Tibial artery (tissue), 4 donors: ENCODE measurements at regions not wholly inside any gene's neighbourhood (a gene's known extent, or its start where the extent isn't known, plus 50 kb on each side); places are given as distances from the start of the nearest gene placed in this dataset.
"Not testable (repeated sequence)": the region's sequence is repeated elsewhere in the genome, so short reads cannot be mapped to it uniquely, and the experiment has no call there.

Source experiments
- DNase-seq, 2 donors: peaks; one replicate each; pipeline ENCODE4 v3.0.0-alpha.2; 2019
- H3K27ac ChIP-seq, 2 donors: fragments of 200-600 bp; sonication (generic) in 1 of 2; 1 replicate in 1 of 2; 2 replicates in 1 of 2; pipeline ENCODE4 v1.5.1; 2018 to 2019; ENCODE audit warnings: mild to moderate bottlenecking in 1 of 2
- H3K27me3 ChIP-seq, 2 donors: fragments of 200-600 bp; sonication (generic) in 1 of 2; one replicate each; pipeline versions ENCODE4 v1.5.1 to v1.6.0; 2016 to 2019
- H3K36me3 ChIP-seq, 3 donors: fragments of 200-600 bp; sonication (generic) in 2 of 3; one replicate each; pipeline ENCODE4 v1.5.1; 2016 to 2019; ENCODE audit warnings: mild to moderate bottlenecking in 2 of 3
- H3K4me1 ChIP-seq, 4 donors: fragments of 200-600 bp; sonication (generic) in 2 of 4; 1 replicate in 3 of 4; 2 replicates in 1 of 4; pipeline ENCODE4 v1.5.1; 2016 to 2019
- H3K4me3 ChIP-seq, 2 donors: fragments of 200-600 bp; sonication (generic) in 1 of 2; 1 replicate in 1 of 2; 2 replicates in 1 of 2; pipeline ENCODE4 v1.5.1; 2018 to 2019; ENCODE audit warnings: mild to moderate bottlenecking in 2 of 2
- H3K9me3 ChIP-seq, 3 donors: fragments of 200-600 bp; sonication (generic) in 1 of 3; one replicate each; pipeline ENCODE4 v1.5.1; 2016 to 2019
- intact Hi-C: fragments of 100-400 bp; cut with DNase I; formaldehyde crosslinking; loops from one replicate; pipeline ENCODE4 v1.15.0; 2023; ENCODE audit warnings: low total_unique reads
- TF ChIP-seq, protein P1 (sequence below), 2 experiments: fragments of 200-600 bp in 1 of 2; fragments of 450-650 bp in 1 of 2; IDR thresholded peaks; one replicate each; pipeline ENCODE4 v1.5.1; 2017 to 2019; ENCODE audit warnings: antibody characterized with exemption in 2 of 2, mild to moderate bottlenecking in 1 of 2, moderate library complexity in 1 of 2

DNA sequence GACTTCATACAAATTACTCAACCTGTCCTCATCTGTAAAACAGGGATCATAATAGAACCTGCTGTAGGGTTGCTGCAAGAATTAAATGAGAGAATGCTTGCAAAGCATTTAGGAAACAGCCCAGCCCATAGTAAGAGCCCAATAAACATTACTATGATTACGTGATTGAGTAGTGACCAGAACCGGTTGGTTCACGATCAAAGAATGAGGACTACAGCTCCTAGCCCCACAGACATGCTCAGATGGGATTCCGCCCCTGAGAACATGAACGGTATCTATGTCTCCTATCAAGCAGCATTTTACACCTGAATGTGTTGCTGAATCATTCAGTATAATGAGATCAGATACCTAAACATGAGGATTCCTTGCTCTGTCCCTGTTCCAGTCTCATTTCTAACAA lies 104.8 kb upstream of the ZNF648 start:
- Histone ChIP-seq H3K27me3 (no peaks in the 10 kb centered on the region), H3K4me1 (peaks cover 0 to 3% (median 2%) of the 10 kb centered on the region in 4 donors), H3K27ac (no peak overlapping the region), H3K4me3 (no peak overlapping the region), H3K9me3 (no peaks in the 10 kb centered on the region), H3K36me3 (no peaks in the 10 kb centered on the region)
- intact Hi-C loops: no loop called here
- TF ChIP-seq, protein P1, sequence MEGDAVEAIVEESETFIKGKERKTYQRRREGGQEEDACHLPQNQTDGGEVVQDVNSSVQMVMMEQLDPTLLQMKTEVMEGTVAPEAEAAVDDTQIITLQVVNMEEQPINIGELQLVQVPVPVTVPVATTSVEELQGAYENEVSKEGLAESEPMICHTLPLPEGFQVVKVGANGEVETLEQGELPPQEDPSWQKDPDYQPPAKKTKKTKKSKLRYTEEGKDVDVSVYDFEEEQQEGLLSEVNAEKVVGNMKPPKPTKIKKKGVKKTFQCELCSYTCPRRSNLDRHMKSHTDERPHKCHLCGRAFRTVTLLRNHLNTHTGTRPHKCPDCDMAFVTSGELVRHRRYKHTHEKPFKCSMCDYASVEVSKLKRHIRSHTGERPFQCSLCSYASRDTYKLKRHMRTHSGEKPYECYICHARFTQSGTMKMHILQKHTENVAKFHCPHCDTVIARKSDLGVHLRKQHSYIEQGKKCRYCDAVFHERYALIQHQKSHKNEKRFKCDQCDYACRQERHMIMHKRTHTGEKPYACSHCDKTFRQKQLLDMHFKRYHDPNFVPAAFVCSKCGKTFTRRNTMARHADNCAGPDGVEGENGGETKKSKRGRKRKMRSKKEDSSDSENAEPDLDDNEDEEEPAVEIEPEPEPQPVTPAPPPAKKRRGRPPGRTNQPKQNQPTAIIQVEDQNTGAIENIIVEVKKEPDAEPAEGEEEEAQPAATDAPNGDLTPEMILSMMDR (IDR thresholded peaks at IDR 0.05): no peak
- no peak for DNase-seq

DNA sequence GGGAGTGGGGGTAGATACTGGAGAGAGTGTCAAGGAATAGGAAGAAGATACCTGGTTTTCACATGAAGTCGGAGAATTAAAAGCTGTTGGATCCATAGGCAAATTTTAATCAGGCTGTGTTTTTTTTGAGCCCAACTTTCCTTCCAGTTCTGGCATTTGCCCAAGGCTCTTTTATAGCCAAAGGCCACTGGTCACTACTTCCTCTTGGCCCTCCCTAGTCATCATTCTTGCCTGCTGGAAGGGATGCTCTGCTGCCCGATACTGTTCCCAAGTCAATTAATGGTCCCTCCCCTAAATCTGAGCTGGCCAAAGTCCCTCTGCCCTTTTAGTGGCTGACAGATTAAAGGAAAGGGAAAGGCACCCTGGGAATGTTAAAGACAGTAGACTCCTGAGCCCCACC lies 102.8 kb upstream of the ZNF648 start:
- H3K9me3 ChIP-seq: no peaks in the 10 kb centered on the region
- H3K36me3 ChIP-seq: no peaks in the 10 kb centered on the region
- TF ChIP-seq, protein P1 (IDR thresholded peaks at IDR 0.05): no peak
- no peak overlapping the region for H3K4me3 ChIP-seq
- H3K27me3 ChIP-seq: no peaks in the 10 kb centered on the region
- no peak overlapping the region for H3K27ac ChIP-seq
- DNase-seq: peak in 1 of 2 donors; percentile 57
- intact Hi-C loops: no loop called here
- peaks cover 0 to 3% (median 2%) of the 10 kb centered on the region in 4 donors for H3K4me1 ChIP-seq

DNA sequence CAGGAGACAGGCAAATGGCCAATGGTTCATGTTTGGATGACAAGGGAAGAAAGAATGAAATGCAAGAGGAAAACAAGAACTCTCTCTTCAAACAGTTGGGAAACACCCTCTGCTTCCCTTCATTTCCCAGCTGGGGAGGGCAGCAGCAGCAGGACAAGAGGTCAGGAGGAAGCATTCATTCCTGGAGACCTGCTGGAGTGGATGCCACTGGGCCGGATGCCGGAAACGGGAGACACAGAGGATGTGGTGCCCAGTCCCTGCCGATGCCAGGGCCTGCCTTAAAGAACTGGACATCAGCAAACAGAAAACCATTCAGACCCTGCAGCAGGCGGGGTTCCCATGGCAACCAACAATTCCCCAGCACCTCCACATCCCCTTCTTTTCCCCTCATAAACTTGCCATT lies 102.3 kb upstream of the ZNF648 start:
- H3K9me3 ChIP-seq: peaks cover 0 to 2% (median 0%) of the 10 kb centered on the region in 3 donors
- H3K4me3 ChIP-seq: no peak overlapping the region
- intact Hi-C loops: no loop called here
- no peaks in the 10 kb centered on the region for H3K27me3 ChIP-seq
- H3K27ac ChIP-seq: no peak overlapping the region
- H3K36me3 ChIP-seq: no peaks in the 10 kb centered on the region
- TF ChIP-seq, protein P1 (IDR thresholded peaks at IDR 0.05): no peak
- peak; percentile 77 to 81 for DNase-seq
- H3K4me1 ChIP-seq: peaks cover 0 to 3% (median 2%) of the 10 kb centered on the region in 4 donors

DNA sequence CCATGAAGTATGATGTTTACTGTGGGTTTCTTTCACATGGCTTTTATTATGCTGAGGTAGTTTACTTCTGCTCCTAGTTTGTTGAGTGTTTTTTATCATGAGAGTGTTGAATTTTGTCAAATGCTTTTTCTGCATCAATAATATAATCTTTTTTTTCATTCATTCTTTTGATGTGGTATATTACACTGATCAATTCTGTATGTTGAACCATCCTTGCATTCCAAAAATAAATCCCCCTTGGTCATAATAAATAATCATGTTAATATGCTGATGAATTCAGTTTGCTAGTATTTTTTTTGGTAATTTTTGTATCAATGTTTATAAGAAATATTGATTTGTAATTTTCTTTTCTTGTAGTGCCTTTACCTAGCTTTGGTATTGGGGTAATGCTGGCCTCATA lies 97.9 kb upstream of the ZNF648 start:
- intact Hi-C loops: no loop called here
- Histone ChIP-seq H3K36me3 (no peaks in the 10 kb centered on the region), H3K9me3 (peaks cover 0 to 5% (median 0%) of the 10 kb centered on the region in 3 donors), H3K27ac (no peak overlapping the region), H3K27me3 (no peaks in the 10 kb centered on the region), H3K4me1 (peaks cover 0 to 3% (median 0%) of the 10 kb centered on the region in 4 donors), H3K4me3 (no peak overlapping the region)
- TF ChIP-seq, protein P1 (IDR thresholded peaks at IDR 0.05): no peak
- DNase-seq: no peak

DNA sequence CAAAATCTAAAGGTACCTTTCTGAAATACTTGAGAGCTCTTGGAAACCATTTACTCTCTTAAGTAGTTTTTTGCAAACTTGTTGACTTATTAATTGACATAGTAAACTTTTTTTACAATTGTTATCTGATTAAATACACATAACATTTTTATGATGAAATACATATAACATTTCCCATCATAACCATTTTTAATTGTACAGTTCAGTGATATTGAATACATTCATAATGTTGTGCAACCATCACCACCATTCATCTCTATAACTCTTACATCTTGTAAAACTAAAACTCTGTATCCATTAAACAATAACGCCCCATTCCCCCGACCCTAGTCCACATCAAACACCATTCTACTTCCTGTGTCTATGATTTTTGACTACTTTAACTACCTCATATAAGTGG lies 95.7 kb upstream of the ZNF648 start:
- H3K27ac ChIP-seq: no peak overlapping the region
- intact Hi-C loops: no loop called here
- peaks cover 0 to 5% (median 0%) of the 10 kb centered on the region in 3 donors for H3K9me3 ChIP-seq
- H3K4me3 ChIP-seq: no peak overlapping the region
- no peaks in the 10 kb centered on the region for H3K27me3 ChIP-seq
- DNase-seq: no peak
- TF ChIP-seq, protein P1 (IDR thresholded peaks at IDR 0.05): no peak
- no peaks in the 10 kb centered on the region for H3K36me3 ChIP-seq
- H3K4me1 ChIP-seq: no peaks in the 10 kb centered on the region

DNA sequence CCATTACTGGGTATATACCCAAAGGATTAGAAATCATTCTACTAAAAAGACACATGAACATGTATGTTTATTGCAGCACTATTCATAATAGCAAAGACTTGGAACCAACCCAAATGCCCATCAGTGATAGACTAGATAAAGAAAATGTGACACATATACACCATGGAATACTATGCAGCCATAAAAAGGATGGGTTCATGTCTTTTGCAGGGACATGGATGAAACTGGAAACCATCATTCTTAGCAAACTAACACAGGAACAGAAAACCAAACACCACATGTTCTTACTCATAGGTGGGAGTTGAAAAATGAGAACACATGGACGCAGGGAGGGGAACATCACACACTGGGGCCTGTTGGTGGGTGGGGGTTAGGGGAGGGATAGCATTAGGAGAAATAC lies 92.9 kb upstream of the ZNF648 start:
- H3K9me3 ChIP-seq, H3K27ac ChIP-seq, DNase-seq, H3K36me3 ChIP-seq, H3K4me1 ChIP-seq, intact Hi-C loops, H3K27me3 ChIP-seq, H3K4me3 ChIP-seq: not testable (repeated sequence)
